Ecto neural progenitor cell (in vitro differentiated cells): ENCODE measurements at regions not wholly inside any gene's neighbourhood (a gene's known extent, or its start where the extent isn't known, plus 50 kb on each side); places are given as distances from the start of the nearest gene placed in this dataset.

Experiments used
- DNase-seq: peaks from one replicate; pipeline ENCODE4 v3.0.0-alpha.2; 2018; ENCODE audit warnings: low spot score

GRCh38 chr11:10641912-10642697 is 51.5 kb downstream of the IRAG1 start:
- DNase-seq: no peak

GRCh38 chr11:10641177-10641911 is 52.2 kb downstream of the IRAG1 start:
- DNase-seq: no peak

- no peak for DNase-seq
These were observed 53.2 kb downstream of the IRAG1 start for GRCh38 chr11:10640308-10640707.

DNA sequence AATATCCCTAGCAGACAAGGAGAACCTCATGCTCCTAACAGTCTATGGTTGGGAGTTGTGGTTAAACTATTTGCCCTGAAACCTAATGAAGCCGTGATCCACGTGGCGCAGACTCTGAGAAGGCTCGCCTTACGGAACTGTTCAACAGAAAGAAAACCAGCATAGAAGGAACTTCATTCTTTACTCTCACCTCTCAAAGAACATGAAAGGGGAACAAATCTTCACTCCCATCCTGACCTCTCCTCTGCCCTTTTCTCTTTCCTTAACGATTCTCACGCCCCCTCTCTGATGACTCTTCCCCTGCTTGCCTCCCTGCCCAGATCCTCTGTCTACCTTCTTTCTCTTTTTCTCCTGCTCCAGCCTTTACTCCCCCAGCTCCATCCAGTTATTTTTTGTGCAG is 54.2 kb downstream of the IRAG1 start:
- no peak for DNase-seq

GRCh38 chr11:10638316-10638925 is 55.1 kb downstream of the IRAG1 start:
- DNase-seq: no peak

DNA sequence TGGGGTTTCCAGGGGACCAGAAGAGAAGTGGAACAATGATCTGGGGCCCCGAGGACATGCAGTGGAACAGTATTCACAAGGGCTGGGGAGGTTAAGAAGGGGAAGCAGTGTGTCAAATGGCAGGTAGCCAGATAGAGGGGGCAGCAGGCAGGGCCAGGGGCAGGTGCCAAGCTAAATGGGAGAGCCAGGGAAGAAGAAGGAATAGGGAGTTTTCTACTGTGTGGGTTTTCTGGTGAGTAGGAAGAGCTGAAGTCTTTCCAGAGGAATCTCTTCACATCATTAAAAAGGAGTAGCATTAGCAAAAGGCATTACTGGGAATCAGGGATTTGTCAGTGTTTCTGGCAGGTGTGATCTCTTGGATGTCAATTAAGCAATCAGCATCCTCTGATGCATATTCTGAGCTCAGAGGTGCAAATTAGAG is 55.8 kb downstream of the IRAG1 start:
- DNase-seq: no peak

DNA sequence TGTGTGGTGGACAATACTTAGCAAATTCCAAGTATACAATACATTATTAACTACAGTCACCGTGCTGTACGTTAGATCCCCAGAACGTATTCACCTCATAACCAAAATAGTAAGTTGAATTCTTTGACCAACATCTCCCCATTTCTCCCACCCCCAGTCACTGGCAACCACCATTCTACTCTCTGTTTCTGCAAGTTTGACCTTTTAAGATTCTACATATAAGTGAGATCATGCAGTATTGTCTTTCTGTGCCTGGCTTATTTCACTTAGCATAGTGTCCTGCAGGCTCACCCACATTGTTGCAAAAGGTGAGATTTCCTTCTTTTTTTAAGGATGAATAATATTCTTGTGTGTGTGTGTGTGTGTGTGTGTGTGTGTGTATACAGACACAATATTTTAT is 59.1 kb downstream of the IRAG1 start:
- no peak for DNase-seq

- DNase-seq: no peak
These were observed 60.3 kb downstream of the IRAG1 start for GRCh38 chr11:10633261-10633660.

DNA sequence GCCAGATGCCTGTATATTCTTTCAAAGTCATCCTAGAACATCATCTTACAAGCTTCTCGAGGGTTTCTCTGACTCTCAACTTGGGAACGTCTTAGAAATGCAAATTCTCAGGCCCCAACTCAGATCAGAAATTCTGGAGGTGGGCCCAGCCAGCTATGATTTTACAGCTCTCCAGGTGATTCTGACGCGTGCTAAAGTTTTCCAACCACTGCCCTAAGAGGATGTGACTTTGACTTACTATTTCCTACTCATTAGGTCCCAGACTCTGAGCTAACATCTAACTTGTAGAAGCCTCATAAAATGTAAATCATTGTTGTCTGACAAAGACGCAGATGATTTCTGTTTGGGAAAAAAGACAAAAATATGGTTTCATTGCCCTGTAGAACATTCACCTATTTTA is 61.1 kb downstream of the IRAG1 start:
- no peak for DNase-seq

DNA sequence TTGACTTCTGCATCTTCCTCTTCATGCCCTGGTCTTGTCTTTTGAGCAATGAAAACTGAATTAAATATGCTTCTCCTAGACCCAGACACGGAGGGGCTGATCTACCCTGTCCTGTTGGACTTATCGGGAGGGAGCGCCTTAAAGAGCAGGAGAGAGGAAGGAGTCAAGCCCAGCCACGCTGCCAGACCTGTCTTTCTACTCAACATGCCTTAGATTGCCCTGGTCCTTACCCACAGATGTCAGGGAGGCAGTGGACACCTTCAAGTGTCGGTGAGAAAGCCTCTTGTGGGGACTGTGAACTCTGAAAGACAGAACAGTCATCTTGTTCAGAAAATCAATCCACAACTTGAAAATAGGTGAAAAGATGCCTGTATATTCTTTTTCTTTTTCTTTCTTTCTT is 61.8 kb downstream of the IRAG1 start:
- DNase-seq: no peak

- no peak for DNase-seq
These were observed 61.0 kb upstream of the LYVE1 start for GRCh38 chr11:10629411-10630002.

DNA sequence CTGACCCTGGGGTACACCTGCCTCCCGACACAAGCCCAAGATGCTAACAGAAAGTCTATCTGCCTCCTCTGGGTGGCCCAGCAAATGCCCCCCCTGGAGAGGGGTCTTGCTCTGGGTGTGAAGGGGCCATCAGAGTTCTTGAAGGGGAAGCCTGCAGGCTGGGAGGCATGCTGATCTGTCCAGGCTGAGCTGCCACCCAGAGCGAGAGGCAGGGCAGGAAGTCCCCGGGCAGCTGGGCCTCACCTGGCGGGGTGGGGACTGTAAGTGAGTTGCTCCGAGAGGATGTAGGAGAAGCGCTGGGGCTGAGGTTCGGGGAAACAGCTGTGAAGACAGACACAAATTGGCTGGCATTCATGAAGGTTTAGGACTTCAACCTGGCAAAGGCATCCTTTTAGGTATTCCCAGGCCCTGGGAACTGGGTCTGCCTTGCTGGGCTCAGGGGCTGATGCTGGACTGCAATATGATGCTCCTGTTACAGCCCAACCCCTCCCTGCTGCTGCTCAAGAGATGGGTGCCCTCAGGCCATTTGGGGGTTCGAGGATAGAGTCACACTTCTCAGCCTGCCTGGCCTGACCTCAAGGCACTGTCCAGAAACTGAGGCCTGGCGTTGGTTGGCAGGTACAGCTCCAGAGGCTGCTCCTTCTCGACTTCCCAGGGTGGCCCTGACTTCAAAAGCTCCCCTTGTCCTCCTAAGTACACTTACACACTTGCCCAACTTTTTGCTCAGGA is 60.2 kb upstream of the LYVE1 start:
- no peak for DNase-seq

GRCh38 chr11:10627816-10628215 is 59.4 kb upstream of the LYVE1 start:
- DNase-seq: no peak

GRCh38 chr11:10627291-10627690 is 58.8 kb upstream of the LYVE1 start:
- DNase-seq: no peak

DNA sequence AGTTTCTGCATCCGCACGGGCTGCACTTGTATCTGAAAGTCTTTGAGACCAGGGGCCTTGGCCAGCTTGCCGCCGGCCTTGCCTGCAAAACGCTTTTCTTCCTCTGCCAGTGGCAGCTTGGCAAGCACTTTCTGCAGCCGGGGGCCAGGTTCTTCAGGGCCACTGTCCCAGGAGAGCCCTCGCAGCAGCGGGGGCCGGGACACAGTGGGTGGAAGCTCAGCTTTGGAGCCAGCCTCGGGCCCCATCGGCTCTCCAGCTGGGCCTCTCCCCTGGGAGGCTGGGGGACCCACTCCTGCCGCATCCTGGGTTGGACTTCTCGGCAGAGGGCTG is 57.5 kb upstream of the LYVE1 start:
- no peak for DNase-seq

- DNase-seq: no peak
These were observed 57.0 kb upstream of the LYVE1 start for GRCh38 chr11:10625281-10625981.

DNA sequence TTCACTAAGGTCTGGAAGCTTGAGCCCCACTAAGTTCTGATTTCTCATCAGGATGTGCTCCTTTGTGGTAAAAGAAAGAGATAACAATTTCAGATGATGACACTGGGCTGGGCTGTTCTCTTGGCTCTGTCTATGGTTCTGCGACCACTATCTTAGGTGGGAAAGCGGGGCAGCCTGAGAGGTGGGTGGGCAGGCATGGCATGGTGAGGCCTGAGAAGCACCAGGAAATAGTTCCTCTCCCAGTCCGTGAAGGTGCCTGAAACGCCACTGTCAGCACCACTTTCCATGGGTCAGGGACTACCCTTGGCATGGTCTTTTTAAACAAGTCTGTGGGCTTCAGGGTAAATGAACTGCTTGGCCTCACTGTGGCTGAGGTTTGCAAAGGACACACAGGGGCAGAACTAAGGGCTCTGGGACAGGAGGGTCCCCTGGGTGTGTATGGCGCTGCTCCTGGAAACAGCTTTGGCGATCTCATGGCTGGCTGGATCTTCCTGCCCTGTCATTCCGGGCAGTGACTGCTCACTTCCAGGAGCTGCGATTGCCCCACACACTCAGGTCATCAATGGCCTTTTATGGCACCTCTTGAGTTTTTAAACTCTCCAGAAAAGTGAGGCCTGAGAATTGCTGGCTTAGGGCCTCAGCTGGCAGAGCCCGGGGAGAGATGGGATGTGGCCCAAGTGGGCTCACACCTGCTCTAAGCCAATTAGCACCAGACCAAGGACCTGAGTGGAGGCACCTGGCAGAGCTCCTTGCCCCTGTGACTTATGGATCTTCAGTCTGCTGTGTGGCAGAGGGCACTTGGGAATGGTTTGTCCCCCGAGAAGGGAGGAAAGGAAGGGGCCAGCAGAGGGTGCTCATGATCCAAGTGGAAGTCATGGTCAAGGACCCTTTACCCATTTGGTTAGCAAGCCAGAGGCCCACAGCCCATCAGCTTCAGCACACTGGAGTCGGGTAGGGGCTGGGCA is 55.6 kb upstream of the LYVE1 start:
- no peak for DNase-seq

GRCh38 chr11:10622957-10623791 is 54.7 kb upstream of the LYVE1 start:
- no peak for DNase-seq

DNA sequence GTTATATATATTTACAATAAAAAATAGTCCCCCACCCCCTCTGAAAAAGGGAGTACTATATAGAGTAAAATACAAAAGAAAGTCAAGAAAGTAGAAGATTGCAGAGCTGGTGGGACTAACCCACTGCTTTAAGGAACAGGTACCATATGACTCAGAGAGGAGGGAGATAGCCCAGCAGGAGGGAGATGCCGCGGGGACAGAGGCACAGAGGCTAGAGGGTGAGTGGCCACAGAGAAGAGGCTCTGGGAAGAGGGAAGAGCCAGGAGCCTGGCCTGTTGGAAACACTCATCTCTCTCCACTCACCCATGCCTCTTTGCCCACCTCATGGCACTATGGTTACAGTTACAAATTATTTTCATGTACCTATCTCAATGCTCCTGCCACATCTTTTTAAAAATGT is 53.6 kb upstream of the LYVE1 start:
- no peak for DNase-seq
